NCI-H1694 (cell line): ENCODE measurements at regions not wholly inside any gene's neighbourhood (a gene's known extent, or its start where the extent isn't known, plus 50 kb on each side); places are given as distances from the start of the nearest gene placed in this dataset.
"Not testable (repeated sequence)": the region's sequence is repeated elsewhere in the genome, so short reads cannot be mapped to it uniquely, and the experiment has no call there.

ENCODE experiments used
- DNase-seq: peaks from one replicate; lab custom pipeline; 2025; lab: John Stamatoyannopoulos, UW

DNA sequence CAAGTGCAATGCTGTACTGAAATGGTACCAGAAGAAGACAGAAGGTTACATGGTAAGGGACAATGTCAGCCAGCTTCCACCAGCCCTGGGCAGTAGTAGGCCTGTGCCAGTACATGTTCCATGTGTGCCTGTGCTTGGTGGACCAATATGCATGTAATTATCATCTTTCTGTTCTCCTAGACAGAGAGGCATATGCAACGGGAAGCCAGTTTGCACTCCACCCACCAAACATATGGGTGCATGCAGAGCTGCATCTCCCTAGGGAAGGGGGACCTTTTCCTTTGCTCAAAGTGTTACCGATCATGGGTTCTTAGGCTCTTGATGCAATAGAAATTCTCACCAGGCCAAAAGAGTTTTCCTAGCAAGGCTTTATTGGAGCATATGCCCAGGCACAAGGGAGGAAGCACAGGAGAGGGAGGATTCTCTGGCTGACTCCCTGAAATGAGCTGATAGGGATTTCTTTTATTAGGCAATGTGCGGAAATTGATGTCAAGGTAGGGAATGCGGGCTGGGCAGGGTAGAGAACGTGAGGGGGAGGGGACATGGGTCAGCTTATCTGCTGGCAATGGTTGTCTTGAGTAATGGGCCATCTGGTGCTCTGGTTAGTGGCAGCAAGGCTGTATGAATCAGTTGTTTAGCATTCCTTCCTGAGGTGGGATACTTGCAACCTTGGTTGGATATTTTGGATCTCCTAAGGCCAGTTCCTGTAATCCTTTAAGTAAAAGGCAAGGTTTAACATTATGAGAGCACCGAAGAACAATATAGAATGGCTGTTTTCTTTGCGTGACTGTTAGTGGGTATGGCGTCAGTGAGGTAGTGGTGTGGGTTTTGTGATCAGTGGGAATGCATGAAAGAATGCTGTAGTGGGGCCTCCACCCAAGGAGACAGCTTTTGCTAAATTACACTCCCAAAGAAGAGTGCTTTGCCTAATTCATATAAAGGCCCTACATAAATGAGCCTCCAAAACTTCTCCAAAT, 102.5 kb downstream of the CDRT15L2 start:
- DNase-seq, result not testable (repeated sequence)

- DNase-seq, result not testable (repeated sequence)
These were observed 104.2 kb downstream of the CDRT15L2 start for GRCh38 chr17:20683651-20684229.

GRCh38 chr17:20684975-20685374, 105.5 kb downstream of the CDRT15L2 start:
- not testable (repeated sequence) for DNase-seq

GRCh38 chr17:20687584-20687983, 108.1 kb downstream of the CDRT15L2 start:
- not testable (repeated sequence) for DNase-seq

DNA sequence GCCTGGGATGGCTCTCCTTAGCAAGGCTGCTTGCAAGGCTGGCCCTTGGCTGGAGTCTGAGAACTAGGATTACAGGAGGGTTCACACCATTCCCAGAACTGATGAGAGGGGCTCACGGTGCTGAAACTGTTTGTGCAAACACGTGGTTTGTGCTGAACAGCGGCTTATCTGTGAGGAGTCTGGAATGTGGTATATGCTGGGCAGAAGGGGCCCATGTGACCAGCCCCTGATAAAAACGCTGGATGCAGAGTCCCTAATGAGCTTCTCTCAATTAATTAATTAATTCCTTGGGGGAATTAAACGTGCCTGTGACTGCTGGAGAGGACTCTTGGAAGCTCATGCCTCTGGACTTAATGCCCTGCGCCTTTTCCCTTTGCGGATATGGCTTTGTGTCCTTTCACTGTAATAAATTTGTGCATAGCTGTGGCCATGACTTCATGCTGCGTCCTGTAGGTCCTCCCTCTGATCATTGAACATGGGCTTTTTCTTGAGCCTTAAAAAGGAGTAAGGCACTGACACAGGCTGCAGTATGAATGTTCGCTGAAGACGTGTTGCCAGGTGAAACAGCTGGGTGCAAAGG, 109.7 kb downstream of the CDRT15L2 start:
- not testable (repeated sequence) for DNase-seq

DNA sequence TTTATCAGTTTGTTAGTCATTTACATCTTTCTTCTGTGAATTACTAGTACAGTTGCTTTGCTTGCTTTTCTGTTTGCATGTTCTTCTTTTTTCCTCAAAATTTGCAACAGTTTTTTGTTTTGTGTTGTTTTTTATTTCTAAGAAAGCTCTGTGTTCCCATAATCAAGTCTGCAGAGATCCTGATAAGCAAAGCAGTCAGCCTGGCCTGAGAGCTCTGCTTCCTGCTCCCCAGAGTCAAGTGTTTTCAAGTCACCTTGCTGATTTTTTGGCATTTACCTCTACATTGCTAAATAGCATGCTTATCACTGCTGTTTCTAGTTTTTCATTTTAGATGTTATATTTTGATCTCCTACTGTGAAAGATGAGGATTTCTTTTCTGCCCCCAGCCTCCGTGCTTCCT, 113.2 kb downstream of the CDRT15L2 start:
- DNase-seq, result not testable (repeated sequence)

DNA sequence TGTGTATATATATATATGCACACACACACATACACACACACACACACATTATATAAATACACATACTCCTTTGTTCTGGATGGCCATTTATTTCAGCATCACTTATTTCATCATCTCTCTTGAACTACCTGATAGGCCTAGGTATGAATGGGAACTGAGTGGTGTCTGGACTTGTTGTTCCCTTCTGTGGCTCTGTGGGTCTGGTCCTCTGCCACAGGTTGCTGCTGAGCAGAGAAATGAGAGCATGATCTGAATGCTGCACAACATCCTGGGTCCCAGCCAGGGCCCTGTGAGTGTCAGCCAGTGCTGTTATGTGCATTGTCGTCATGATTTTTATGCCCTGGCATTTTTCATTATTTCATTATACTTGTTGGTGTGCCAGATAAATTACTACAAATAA, 116.3 kb downstream of the CDRT15L2 start:
- not testable (repeated sequence) for DNase-seq

GRCh38 chr17:20698463-20699206, 119.1 kb downstream of the CDRT15L2 start:
- DNase-seq, result not testable (repeated sequence)

DNA sequence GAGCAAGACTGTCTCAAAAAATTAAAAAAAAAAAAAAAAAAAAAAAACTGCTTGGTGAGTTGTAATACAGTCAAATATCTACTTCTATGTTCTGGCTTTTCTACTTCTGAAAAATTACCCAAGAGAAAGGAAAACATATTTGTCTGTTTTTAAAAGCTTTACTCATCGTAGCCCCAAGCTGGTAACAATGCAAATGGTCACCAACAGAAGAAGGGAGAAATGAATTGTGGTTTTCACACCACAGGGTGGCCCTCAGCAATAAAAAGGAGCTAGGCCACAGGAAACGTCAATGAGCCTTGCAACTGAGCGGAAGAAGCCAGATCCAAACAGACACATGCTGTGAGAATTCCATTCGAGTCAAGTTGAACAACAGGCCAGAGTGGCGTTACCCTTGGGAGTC, 121.0 kb downstream of the CDRT15L2 start:
- not testable (repeated sequence) for DNase-seq

DNA sequence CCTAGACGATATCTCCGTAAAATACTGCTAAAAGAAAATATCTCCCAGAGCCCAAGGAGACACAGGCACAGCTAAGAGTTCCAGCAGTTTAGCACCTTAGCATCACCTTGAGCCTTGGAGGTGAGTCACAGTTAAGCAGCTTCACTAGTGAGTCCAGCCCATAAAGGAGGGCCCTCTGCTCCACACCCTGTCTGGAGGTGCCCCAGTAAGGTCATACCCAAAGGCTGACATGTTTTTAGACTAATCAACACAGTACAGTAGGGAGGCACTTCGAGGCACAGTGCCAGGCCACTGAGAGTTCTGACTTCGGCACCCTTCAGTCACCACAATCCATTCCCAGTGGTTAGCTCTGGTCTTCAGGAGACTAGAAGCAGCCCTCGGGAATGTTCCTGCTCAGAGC, 121.8 kb downstream of the CDRT15L2 start:
- not testable (repeated sequence) for DNase-seq

- no peak for DNase-seq
These were observed 123.2 kb downstream of the CDRT15L2 start for GRCh38 chr17:20702692-20703091.

DNA sequence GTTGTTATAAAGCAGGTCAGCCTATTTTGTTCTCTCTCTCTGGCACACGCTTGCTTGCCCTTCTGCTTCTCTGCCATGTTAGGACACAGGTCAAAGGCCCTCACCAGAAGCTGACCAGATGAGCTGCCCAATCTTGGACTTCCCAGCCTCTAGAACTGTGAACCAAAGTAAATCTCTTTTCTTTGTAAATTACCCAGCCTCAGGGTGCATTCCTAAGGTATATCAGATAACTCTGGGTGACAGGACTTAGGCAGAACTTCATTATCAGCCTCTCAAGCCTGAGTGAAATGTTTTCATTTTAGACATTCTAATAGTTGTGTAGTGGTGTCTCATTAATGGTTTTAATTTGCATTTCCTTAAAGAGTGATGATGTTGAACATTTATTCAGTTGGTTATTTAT, 124.3 kb downstream of the CDRT15L2 start:
- no peak for DNase-seq

DNA sequence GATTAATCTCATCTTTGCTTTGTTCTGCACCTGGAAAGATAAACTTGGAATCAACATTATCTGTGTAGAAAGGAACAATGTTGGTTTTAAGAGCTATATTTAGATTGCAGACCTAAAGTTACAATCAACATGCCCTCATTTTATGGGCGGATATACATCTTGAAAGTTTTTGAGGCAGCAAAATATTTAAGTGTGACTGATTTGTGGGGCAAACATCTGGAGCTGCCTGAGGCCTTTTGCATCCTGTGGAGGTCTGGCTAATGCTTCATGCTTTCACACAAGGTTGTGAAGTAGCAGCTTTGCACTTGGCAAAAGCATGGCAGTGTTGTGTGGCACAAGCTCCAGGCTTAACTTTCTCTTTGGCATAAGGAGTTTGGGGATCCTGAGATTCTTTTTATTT, 125.7 kb downstream of the CDRT15L2 start:
- not testable (repeated sequence) for DNase-seq

DNA sequence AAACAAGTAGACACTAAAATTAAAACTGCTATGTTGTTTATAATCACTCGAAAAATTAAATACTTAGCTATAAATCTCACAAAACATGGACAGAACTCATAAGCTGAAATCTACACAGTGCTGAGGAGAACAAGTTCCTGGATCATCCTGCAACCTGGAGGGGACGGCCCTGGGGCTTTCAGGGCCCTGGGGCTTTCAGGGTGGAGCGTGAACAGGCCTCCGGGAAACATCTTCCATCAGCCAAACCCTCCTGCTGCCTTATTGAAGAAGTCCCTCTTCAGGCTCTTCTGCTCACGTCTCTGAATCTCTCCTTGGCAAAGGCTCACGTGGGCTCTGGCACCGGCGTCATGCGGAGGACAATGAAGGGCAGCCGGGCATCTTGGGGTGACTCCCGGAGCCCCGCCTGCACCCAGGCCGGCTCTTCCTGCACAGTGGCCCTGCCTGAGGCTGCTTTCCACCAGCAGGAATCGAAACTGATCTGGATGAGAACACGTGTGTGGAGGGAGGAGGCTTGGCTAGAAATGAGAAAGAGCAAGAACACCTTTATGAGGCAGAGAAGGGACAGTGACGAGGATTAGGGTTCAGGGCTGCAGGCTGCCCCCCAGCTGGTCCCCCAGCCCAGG, 127.3 kb downstream of the CDRT15L2 start:
- no peak for DNase-seq

GRCh38 chr17:20708821-20709220, 129.3 kb downstream of the CDRT15L2 start:
- DNase-seq, result not testable (repeated sequence)

DNA sequence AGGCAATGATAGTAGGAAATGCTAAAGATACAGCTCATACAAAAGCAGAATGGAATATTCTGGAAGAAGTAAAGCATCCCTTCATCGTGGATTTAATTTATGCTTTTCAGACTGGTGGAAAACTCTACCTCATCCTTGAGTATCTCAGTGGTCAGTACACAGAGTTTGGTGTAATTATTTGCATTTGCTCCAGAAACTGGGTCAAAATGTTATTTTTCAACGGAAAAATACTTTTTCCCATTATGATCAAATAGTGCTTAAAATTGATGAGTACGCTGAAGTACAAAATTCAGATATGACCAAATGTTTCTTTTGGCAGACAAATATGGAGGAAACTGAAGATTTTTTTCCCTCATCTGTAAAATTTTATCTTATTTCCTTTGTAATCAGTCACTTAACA, 137.0 kb downstream of the CDRT15L2 start:
- not testable (repeated sequence) for DNase-seq

DNA sequence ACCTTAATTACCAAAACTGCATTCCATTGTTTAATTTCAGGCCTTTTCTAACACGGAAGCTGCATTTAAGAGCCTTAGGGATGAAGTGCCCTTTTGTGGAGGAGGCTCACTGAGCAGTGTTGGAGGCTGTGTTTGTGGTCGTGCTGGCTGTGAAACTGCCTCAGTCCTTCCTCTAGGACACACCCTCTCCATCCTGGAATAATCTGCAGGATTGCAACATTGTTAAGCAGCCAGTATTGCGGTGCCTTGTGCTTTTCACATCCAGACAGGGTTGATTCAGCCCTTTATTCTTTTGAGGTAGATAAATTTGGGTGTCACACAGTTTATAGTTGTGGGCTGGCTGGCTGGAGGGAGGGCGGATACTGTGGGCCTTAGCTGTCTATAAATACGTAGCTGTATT, 141.6 kb downstream of the CDRT15L2 start:
- DNase-seq, result no peak

DNA sequence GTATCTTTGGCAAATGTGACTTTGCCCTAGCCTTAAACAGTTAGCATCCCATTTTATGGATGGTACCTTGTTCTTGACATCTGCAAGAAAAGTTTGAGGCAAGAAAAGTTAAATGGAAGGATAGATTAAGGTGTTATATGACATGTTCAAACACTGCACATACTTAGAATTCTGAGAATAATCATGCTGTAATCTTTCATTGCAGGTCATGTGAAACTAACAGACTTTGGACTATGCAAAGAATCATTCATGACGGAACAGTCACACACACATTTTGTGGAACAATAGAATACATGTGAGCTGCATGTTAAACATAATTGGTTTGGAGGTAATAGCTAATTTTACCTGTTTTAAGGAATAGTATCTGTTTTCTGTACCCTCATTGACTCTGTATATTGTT, 144.9 kb downstream of the CDRT15L2 start:
- DNase-seq, result not testable (repeated sequence)

DNA sequence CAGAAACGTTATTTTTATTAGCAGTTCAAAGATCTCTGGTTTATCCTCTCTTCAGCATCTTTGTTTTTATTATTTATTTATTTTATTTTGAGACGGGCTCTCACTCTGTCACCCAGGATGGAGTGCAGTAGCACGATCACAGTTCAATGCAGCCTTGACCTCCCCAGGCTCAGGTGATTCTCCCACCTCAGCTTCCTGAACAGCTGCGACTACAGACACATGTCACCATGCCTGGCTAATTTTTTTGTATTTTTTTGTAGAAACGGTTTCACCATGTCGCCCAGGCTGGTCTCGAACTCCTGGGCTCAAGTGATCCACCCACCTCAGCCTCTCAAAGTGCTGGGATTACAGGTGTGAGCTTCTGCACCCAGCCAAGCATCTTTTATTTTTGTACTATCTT, 147.7 kb downstream of the CDRT15L2 start:
- not testable (repeated sequence) for DNase-seq

- DNase-seq, result no peak
These were observed 148.7 kb downstream of the CDRT15L2 start for GRCh38 chr17:20728181-20728580.

DNA sequence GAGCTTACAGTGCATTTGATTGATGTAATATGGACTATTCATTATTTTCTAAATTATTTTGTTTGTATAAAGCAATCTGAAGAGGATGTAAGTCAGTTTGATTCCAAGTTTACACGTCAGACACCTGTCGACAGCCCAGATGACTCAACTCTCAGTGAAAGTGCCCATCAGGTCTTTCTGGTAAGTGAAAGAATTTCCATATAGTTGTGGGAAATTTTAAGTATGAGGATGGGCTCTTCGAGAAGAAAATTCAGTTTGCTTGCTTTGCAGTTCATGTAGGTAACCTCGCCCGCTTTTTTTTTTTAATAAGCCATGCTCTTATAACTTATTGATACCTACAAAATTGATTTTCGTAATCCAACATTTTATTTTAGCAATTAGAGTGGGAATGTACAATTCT, 151.6 kb downstream of the CDRT15L2 start:
- DNase-seq, result not testable (repeated sequence)

- DNase-seq, result no peak
These were observed 154.4 kb downstream of the CDRT15L2 start for GRCh38 chr17:20733923-20734322.
